ENCODE measurements at regions not wholly inside any gene's neighbourhood (a gene's known extent, or its start where the extent isn't known, plus 50 kb on each side); places are given as distances from the start of the nearest gene placed in this dataset.

- DNase-seq: no peak
Measured at GRCh38 chr5:52504584-52505240, 283.0 kb upstream of the ITGA1 start.

DNA sequence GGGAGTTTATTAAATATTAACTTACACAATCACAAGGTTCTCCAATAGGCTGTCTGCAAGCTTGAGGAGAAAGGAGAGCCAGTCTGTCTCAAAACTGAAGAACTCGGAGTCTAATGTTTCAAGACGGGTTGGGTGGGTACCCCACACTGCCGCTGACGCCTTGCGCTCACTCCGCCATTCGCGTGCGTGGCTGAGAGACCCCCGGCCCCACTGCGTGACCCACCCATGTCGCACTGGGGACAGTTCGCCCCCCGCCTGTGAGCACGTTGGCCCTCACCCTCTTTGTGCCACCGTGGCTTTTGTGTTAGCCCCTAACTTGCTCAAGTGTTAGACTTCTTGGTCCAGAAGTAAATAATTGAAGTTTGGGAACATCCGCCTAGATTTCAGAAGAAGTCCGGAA, 270.0 kb upstream of the ITGA1 start:
- DNase-seq: no peak

DNA sequence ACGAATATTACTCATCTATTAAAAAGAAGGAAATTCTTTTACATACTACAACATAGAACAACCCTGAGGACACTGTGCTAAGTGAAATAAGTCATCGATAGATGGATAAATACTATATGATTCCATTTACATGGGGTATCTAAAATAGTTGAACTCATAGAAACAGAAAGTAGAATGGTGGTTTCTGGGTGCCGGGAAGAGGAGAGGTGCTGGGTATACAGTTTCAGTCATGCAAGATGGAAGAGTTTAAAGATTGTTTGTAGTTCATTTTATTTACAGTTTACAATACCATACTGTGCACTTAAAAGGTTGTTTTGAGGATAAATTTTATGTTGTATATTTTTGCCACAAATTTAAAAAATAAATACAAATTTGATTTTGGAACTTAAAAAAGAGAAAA, 267.5 kb upstream of the ITGA1 start:
- no peak for DNase-seq

GRCh38 chr5:52521236-52521635, 266.5 kb upstream of the ITGA1 start:
- no peak for DNase-seq

GRCh38 chr5:52523701-52524100, 264.0 kb upstream of the ITGA1 start:
- no peak for DNase-seq

GRCh38 chr5:52531105-52531504, 256.6 kb upstream of the ITGA1 start:
- no peak for DNase-seq

GRCh38 chr5:52543594-52543993, 244.1 kb upstream of the ITGA1 start:
- DNase-seq: no peak

DNA sequence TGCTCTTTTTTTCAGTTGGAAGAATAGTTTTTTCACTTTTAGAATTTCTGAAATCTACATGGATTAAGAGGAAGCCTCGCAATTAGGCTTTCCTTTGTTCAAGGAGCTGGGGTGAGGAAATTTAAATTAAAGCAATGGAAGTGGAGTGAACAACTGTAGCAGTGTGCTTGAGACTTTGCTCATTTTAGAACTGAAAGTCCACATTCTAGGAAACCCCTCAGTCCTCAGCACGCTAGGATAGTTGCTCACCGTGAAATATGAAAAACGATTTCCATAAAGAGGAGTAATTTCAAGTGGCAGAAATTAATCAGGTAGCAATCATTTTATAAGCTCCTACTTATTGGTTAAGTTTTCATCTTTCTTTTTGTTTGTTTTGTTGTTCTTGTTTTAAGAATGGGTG, 243.0 kb upstream of the ITGA1 start:
- DNase-seq: no peak

GRCh38 chr5:52554293-52554692, 233.4 kb upstream of the ITGA1 start:
- DNase-seq: no peak

- no peak for DNase-seq
Measured at GRCh38 chr5:52560366-52560765, 227.3 kb upstream of the ITGA1 start.

- no peak for DNase-seq
Measured at GRCh38 chr5:52562473-52562872, 225.2 kb upstream of the ITGA1 start.

- no peak for DNase-seq
Measured at GRCh38 chr5:52564587-52564986, 223.1 kb upstream of the ITGA1 start.

DNA sequence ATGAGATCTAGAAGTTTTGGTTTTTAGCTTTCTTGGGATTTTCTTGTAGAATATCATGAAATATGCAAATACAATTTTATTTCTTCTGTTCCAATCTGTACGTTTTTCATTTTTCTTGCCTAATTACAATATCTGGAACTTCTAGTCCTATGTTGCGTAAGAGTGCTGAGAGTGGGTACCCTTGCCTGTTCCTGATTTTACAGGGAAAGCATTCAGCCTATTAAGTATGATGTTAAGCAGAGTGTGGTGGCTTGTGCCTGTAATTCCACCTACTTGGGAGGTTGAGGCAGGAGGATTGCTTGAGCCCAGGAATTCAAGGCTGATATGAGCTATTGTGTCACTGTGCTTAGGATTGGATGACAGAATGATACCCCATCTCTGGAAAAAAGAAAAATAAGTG, 210.2 kb upstream of the ITGA1 start:
- no peak for DNase-seq

GRCh38 chr5:52579391-52579790, 208.3 kb upstream of the ITGA1 start:
- no peak for DNase-seq

GRCh38 chr5:52580921-52581320, 206.8 kb upstream of the ITGA1 start:
- DNase-seq: no peak

- DNase-seq: no peak
Measured at GRCh38 chr5:52582313-52582712, 205.4 kb upstream of the ITGA1 start.

GRCh38 chr5:52587131-52587530, 200.6 kb upstream of the ITGA1 start:
- DNase-seq: no peak

GRCh38 chr5:52597625-52598024, 190.1 kb upstream of the ITGA1 start:
- DNase-seq: no peak

DNA sequence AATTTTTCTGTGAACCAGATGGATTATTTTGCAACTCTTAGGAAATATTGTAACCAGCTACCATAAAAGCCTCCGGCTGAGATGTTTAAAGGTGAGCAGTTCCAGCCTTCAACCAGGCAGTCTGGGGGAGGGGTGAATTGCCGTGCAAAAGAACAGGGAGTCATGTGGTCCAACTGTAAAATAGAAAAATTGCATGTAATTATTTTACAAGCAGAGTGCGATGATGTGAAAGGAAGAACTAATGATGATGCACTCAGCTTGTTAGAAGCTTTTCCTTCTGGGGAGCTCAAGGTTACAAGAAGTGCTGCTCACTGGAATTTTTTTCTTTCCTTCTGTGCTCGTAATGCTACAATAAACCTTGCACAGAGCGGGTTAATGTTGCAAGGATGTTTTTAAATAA, 188.7 kb upstream of the ITGA1 start:
- DNase-seq: no peak

- no peak for DNase-seq
Measured at GRCh38 chr5:52603778-52604554, 183.8 kb upstream of the ITGA1 start.

DNA sequence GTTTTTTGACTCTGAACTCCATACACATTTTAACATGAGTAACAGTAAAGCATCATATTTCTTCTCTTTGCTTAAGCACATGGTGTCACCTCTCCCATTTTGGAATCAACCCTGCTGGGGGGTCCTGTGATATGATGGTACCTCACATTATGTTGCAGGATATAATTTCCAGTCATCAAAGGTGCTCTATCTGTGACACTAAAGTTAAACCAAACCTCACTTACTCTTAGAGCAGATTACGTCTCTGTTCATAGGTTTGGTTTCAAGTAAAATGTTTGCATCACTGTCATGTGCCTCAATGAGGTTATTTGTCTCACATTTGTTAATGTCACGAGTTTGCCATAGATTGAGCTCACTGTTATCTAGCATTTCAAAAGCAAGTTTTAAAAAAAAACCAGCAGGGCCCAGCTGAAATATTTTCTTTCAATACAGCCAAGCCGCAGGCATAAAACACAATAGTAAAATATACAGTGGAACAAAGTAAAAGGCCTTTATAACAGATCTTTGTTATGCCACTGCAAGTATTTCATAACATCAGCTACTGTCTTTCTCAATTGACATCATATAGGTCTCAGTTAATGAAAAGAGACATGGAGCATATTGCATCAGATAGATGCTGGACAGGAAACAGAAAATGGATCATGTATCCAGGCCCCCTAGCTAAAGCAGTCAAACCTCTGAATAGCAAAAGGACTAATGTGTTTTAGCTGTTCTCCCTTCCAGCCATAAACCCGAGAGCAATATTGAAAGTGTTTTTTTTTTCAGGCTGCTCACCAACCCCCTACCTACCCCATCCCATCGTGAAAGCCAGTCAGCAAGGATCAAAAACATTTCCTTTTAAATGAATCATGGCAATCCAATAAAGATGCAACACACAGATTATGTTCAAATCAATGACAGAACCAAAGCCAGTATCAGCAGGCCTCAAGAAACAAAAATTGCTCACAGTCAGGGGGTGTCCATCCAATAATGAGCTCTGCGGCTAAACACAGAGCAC, 182.1 kb upstream of the ITGA1 start:
- DNase-seq: no peak

- no peak for DNase-seq
Measured at GRCh38 chr5:52607227-52607824, 180.4 kb upstream of the ITGA1 start.

- DNase-seq: no peak
Measured at GRCh38 chr5:52620315-52620714, 167.4 kb upstream of the ITGA1 start.
